GM12892 (cell line): ENCODE measurements at regions not wholly inside any gene's neighbourhood (a gene's known extent, or its start where the extent isn't known, plus 50 kb on each side); places are given as distances from the start of the nearest gene placed in this dataset.

Experiments
- POLR2A ChIP-seq: IDR thresholded peaks from 2 replicates; pipeline ENCODE4 v1.6.1; 2011; ENCODE audit warnings: low read depth, low read length, control low read depth
- TAF1 ChIP-seq: IDR thresholded peaks from 2 replicates; pipeline ENCODE4 v1.6.1; 2011; ENCODE audit warnings: low read depth, mild to moderate bottlenecking, control low read depth, low read length, borderline replicate concordance

DNA sequence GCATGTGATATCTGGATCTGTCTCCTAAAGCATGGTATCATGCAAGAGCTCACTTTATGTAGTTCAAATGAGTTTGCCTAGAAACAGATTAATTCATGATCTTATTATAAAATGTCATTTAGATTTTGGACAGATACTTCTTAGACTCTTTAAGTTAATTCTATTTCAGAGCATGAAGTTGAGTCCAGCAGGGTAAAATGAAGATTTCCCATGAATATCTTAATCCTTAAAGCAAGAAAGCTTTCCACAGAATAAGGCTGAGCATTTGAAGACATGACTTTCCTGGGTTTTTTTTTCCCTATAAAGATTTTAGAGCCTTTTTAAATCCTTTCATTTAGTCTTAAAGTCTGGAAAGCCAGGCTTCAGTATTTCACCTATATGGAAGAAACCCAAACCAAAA is 556.0 kb upstream of the GJE1 start:
- no peak for TF ChIP-seq POLR2A
- TF ChIP-seq TAF1 = no peak
